HCT116 (cell line): ENCODE measurements at regions not wholly inside any gene's neighbourhood (a gene's known extent, or its start where the extent isn't known, plus 50 kb on each side); places are given as distances from the start of the nearest gene placed in this dataset.

Experiments
- ATAC-seq: fragments of 200-7000 bp; cut with Tn5 transposase; 2 replicates; pipeline ENCODE4 v1.9.1; 2020; ENCODE audit warnings: mild to moderate bottlenecking, moderate library complexity
- BruUV-seq: library from RNA; stranded (reverse); fragments of 400-500 nt; replicated peaks from 2 replicates; lab custom pipeline; 2021; lab: Mats Ljungman, UMichigan
- CTCF ChIA-PET: fragments of 300-600 bp; sonication (Branson Sonifier 250); formaldehyde crosslinking; loops from one replicate; lab custom pipeline; 2021; ENCODE audit warnings: antibody characterized with exemption; lab: Charles Lee
- POLR2A ChIA-PET: fragments of 300-600, 350-600 bp; sonication (Branson Sonifier 250); formaldehyde crosslinking; loops from one replicate; lab custom pipeline; 2021; ENCODE audit warnings: antibody characterized with exemption; lab: Charles Lee
- RAD21 ChIA-PET, 2 experiments: fragments of 300-600 bp; sonication (Branson Sonifier 250); formaldehyde crosslinking; loops; one replicate each; lab custom pipeline; 2023; ENCODE audit warnings: low total read pairs in 2 of 2; ENCODE audit not compliant: uncharacterized antibody in 2 of 2, unreplicated experiment in 2 of 2, low non-redundant PET in 1 of 2; lab: Charles Lee
- DNase-seq: peaks from one replicate; pipeline ENCODE4 v3.0.0-alpha.2; 2010; ENCODE audit warnings: low read depth, low spot score
- H2AFZ ChIP-seq: fragments of 200-600 bp; shearing (Covaris generic), sonication (generic); 2 replicates; pipeline ENCODE4 v1.6.1; 2017; ENCODE audit warnings: low read depth, mixed run types, mixed read lengths, antibody characterized with exemption, low read length; ENCODE audit not compliant: poor library complexity, severe bottlenecking
- H3K27ac ChIP-seq: 2 replicates; pipeline ENCODE4 v1.5.1; 2012; ENCODE audit warnings: low read depth, low read length
- H3K27me3 ChIP-seq: fragments of 200-600 bp; sonication (generic); 2 replicates; pipeline ENCODE4 v1.6.1; 2016; ENCODE audit warnings: mixed run types, low read length, mixed read lengths; ENCODE audit not compliant: insufficient read depth
- H3K36me3 ChIP-seq, 2 experiments: fragments of 200-500 bp in 1 of 2; fragments of 200-600 bp in 1 of 2; sonication (Bioruptor generic) in 1 of 2; sonication (generic) in 1 of 2; 2 replicates each; pipeline versions ENCODE4 v1.5.1 to v1.6.1; 2014 to 2016; ENCODE audit warnings: low read length in 2 of 2, inconsistent platforms in 1 of 2, mixed read lengths in 1 of 2, mixed run types in 1 of 2; ENCODE audit not compliant: insufficient read depth in 2 of 2, control insufficient read depth in 1 of 2
- H3K4me1 ChIP-seq, 2 experiments: fragments of 200-600 bp in 1 of 2; sonication (generic) in 1 of 2; 2 replicates each; pipeline versions ENCODE4 v1.5.1 to v1.6.1; 2012 to 2017; ENCODE audit warnings: low read length in 2 of 2, inconsistent platforms in 1 of 2, mild to moderate bottlenecking in 1 of 2, mixed read lengths in 1 of 2, mixed run types in 1 of 2, moderate library complexity in 1 of 2; ENCODE audit not compliant: insufficient read depth in 2 of 2, control insufficient read depth in 1 of 2
- H3K4me2 ChIP-seq: fragments of 200-600 bp; sonication (generic); 2 replicates; pipeline ENCODE4 v1.6.1; 2017; ENCODE audit warnings: mixed run types, low read length, mixed read lengths
- H3K4me3 ChIP-seq, 2 experiments: fragments of 200-600 bp in 1 of 2; sonication (generic) in 1 of 2; replicated peaks in 1 of 2; 2 replicates each; pipeline ENCODE4 v1.5.1; 2011 to 2016; ENCODE audit warnings: low read length in 2 of 2, control low read depth in 1 of 2, low read depth in 1 of 2, mild to moderate bottlenecking in 1 of 2, mixed read lengths in 1 of 2, mixed run types in 1 of 2
- H3K79me2 ChIP-seq: fragments of 200-600 bp; sonication (generic); 2 replicates; pipeline ENCODE4 v1.6.1; 2017; ENCODE audit warnings: mild to moderate bottlenecking, mixed run types, low read length, moderate library complexity, mixed read lengths; ENCODE audit not compliant: insufficient read depth
- H3K9ac ChIP-seq: fragments of 200-600 bp; sonication (generic); 2 replicates; pipeline ENCODE4 v1.6.1; 2016; ENCODE audit warnings: low read length, mixed read lengths
- H3K9me2 ChIP-seq: fragments of 200-600 bp; sonication (generic), shearing (Covaris generic); 2 replicates; pipeline ENCODE4 v1.6.1; 2017; ENCODE audit warnings: mixed run types, mild to moderate bottlenecking, moderate library complexity; ENCODE audit not compliant: insufficient read depth
- H3K9me3 ChIP-seq, 2 experiments: fragments of 200-500 bp in 1 of 2; fragments of 200-600 bp in 1 of 2; sonication (Bioruptor generic) in 1 of 2; sonication (generic) in 1 of 2; 2 replicates each; pipeline ENCODE4 v1.6.1; 2014 to 2017; ENCODE audit warnings: low read length in 2 of 2, mixed read lengths in 2 of 2, inconsistent platforms in 1 of 2, low read depth in 1 of 2, mild to moderate bottlenecking in 1 of 2, mixed run types in 1 of 2, moderate library complexity in 1 of 2; ENCODE audit not compliant: control insufficient read depth in 1 of 2, insufficient read depth in 1 of 2
- H4K20me1 ChIP-seq: fragments of 200-600 bp; sonication (generic), shearing (Covaris generic); 2 replicates; pipeline ENCODE4 v1.6.1; 2017; ENCODE audit warnings: mixed run types, mild to moderate bottlenecking, moderate library complexity; ENCODE audit not compliant: insufficient read depth
- CBX3 ChIP-seq: IDR thresholded peaks from 2 replicates; pipeline ENCODE4 v1.6.1; 2012; ENCODE audit warnings: low read depth
- CEBPB ChIP-seq: IDR thresholded peaks from 2 replicates; pipeline ENCODE4 v1.6.1; 2012; ENCODE audit warnings: low read depth
- EGR1 ChIP-seq: IDR thresholded peaks from 2 replicates; pipeline ENCODE4 v1.6.1; 2012; ENCODE audit warnings: low read depth
- ELF1 ChIP-seq: IDR thresholded peaks from 2 replicates; pipeline ENCODE4 v1.6.1; 2012; ENCODE audit warnings: low read depth, borderline replicate concordance
- EZH2 ChIP-seq: fragments of 200-600 bp; sonication (generic); IDR thresholded peaks from 2 replicates; pipeline ENCODE4 v1.6.1; 2017; ENCODE audit warnings: antibody characterized with exemption, mixed run types
- JUND ChIP-seq: IDR thresholded peaks from 2 replicates; pipeline ENCODE4 v1.6.1; 2012
- POLR2A ChIP-seq: IDR thresholded peaks from 2 replicates; pipeline ENCODE4 v1.7.0; 2011; ENCODE audit warnings: borderline replicate concordance; ENCODE audit not compliant: insufficient read depth, insufficient read length; ENCODE audit errors: extremely low read depth
- POLR2AphosphoS5 ChIP-seq: IDR thresholded peaks from 2 replicates; pipeline ENCODE4 v1.6.1; 2011; ENCODE audit warnings: mild to moderate bottlenecking, low read depth, low read length, moderate library complexity
- RAD21 ChIP-seq: IDR thresholded peaks from 2 replicates; pipeline ENCODE4 v1.6.1; 2012; ENCODE audit warnings: low read depth, mild to moderate bottlenecking
- TCF7L2 ChIP-seq: IDR thresholded peaks from 2 replicates; pipeline ENCODE4 v1.7.0; 2011; ENCODE audit warnings: borderline replicate concordance, inconsistent platforms; ENCODE audit not compliant: insufficient read depth, insufficient read length; ENCODE audit errors: extremely low read depth
- YY1 ChIP-seq: IDR thresholded peaks from 2 replicates; pipeline ENCODE4 v1.6.1; 2011; ENCODE audit warnings: low read length, low read depth, moderate library complexity, mild to moderate bottlenecking; ENCODE audit not compliant: insufficient replicate concordance; ENCODE audit errors: extremely low read depth
- ZFX ChIP-seq: fragments of 450-650 bp; IDR thresholded peaks from 2 replicates; pipeline ENCODE4 v1.6.1; 2017
- intact Hi-C: fragments of 100-400 bp; cut with micrococcal nuclease; formaldehyde crosslinking; loops from 2 replicates; pipeline ENCODE4 v1.10.0; 2022
- TF ChIP-seq, protein P1 (sequence below): IDR thresholded peaks from 2 replicates; pipeline ENCODE4 v1.6.1; 2012

DNA sequence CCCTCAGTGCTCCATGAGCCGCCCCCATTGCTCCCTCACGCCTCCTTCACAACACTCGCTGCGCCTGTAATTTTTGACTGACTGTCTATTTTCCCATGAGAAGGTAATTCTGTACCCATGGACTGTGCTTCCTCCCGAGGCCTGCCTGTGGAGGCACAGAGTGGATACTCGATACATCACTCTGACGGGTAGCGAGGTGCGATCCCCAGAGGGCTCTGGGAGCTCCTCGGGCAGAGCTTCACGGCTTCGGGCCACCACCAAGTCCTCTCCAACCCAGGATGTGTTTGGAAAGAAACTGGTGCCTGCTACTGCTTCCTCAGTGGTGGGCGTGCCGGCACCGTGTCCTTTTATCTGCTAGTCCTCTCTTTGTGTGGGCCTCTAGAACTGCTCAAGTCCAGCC is 108.6 kb upstream of the DLG1 start (continued):
- TF ChIP-seq TCF7L2 (no peak), POLR2A (no peak), CBX3 (no peak)

DNA sequence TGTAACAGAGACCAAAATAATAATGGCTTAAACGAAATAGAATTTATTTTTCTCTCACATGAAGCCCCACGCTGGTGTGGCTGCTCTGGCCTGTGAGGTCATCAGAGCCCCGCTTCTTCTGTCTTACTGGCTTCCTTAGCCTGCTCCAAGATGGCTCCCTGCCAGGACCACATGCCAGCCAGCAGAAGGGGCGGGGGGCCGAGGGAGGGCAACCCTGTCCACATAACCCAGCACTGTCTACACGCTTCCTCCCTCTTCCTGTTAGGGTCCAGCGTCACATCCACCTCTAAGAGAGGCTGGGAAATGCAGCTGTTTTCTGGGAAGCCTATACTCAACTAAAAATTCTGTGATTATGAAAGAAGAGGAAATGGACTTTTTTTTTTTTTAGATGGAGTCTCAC is 107.9 kb upstream of the DLG1 start:
- POLR2A ChIA-PET, result no interaction called here
- BruUV-seq, result no TSS peak
- no peak for DNase-seq

DNA sequence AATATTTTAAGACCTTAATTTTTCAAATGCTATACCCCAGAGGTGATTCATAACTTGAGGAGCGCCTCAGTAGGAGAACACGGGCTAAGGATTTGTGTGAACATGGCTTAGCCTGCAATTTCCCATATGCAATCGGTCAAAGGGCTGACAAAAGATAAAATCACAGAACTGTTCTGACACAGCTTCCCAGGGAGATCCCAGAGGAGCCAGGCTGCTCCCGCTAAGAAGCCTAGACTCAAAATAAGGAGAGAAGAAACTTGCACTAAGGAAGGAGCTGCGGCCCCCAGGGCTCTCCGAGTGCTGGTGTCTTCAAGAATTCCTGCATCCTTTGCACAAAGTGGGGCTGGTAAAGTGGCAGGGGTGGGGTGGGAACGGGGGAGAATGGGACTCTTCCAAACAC is 106.3 kb upstream of the DLG1 start:
- no peak for TF ChIP-seq EGR1
- TF ChIP-seq ELF1, result no peak
- TF ChIP-seq ZFX, result no peak
- no peak for TF ChIP-seq JUND
- no peak for DNase-seq
- ATAC-seq, result no peak
- intact Hi-C loops, result no loop called here
- CTCF ChIA-PET, result no interaction called here
- Histone ChIP-seq H3K27me3 (no peaks in the 10 kb centered on the region), H3K4me2 (no peak overlapping the region), H3K4me1 (no peaks in the 10 kb centered on the region), H3K79me2 (no peaks in the 10 kb centered on the region), H2AFZ (no peak overlapping the region), H4K20me1 (no peaks in the 10 kb centered on the region), H3K9me2 (no peaks in the 10 kb centered on the region), H3K4me3 (no peak overlapping the region), H3K27ac (no peak overlapping the region), H3K9me3 (no peaks in the 10 kb centered on the region; a peak in 1 of 4 replicates), H3K9ac (no peak overlapping the region), H3K36me3 (no peaks in the 10 kb centered on the region)
- RAD21 ChIA-PET, result no interaction called here
- no TSS peak for BruUV-seq
- POLR2A ChIA-PET, result no interaction called here

More for the DNA sequence above, 107.9 kb upstream of the DLG1 start:
- Histone ChIP-seq H3K9me2 (no peaks in the 10 kb centered on the region), H3K9ac (no peak overlapping the region), H3K36me3 (no peaks in the 10 kb centered on the region), H3K27ac (no peak overlapping the region), H2AFZ (no peak overlapping the region), H3K9me3 (no peaks in the 10 kb centered on the region; a peak in 1 of 4 replicates), H4K20me1 (no peaks in the 10 kb centered on the region), H3K4me1 (no peaks in the 10 kb centered on the region), H3K79me2 (no peaks in the 10 kb centered on the region), H3K4me3 (no peak overlapping the region), H3K4me2 (no peak overlapping the region), H3K27me3 (no peaks in the 10 kb centered on the region)
- ATAC-seq, result no peak
- CTCF ChIA-PET, result no interaction called here
- TF ChIP-seq JUND (no peak), EZH2 (no peak), CEBPB (no peak), POLR2AphosphoS5 (no peak), TCF7L2 (no peak), RAD21 (no peak), CBX3 (no peak), YY1 (no peak)
- TF ChIP-seq, protein P1, sequence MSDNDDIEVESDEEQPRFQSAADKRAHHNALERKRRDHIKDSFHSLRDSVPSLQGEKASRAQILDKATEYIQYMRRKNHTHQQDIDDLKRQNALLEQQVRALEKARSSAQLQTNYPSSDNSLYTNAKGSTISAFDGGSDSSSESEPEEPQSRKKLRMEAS, result no peak
- intact Hi-C loops, result no loop called here
- RAD21 ChIA-PET, result no interaction called here
